HG03439 (cell line): ENCODE measurements at regions not wholly inside any gene's neighbourhood (a gene's known extent, or its start where the extent isn't known, plus 50 kb on each side); places are given as distances from the start of the nearest gene placed in this dataset.
"Not testable (repeated sequence)": the region's sequence is repeated elsewhere in the genome, so short reads cannot be mapped to it uniquely, and the experiment has no call there.

Source experiments
- ATAC-seq: cut with Tn5 transposase; IDR thresholded peaks from one replicate; pipeline ENCODE4 v1.9.1; 2021; ENCODE audit warnings: mild to moderate bottlenecking, moderate library complexity; ENCODE audit not compliant: unreplicated experiment

DNA sequence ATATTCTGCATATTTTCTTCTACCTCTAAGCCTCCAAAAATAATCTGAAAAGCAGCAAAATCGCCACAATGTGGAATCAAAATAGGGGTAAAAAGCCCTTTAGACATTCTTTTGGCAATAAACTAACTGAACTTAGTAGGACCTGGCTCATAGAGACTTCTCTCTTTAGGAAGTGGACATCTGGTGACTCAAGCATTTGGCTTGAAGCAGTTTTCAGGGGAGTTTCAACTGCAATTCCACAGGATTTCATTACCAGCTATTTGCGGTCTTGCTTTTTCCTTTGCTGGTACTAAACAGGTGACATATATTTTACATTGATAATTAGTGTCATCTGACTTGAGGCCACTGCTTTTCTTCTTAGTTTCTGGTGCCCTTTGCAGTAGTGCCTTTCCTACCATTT, 173.2 kb upstream of the FBN2 start:
- ATAC-seq, result no peak

DNA sequence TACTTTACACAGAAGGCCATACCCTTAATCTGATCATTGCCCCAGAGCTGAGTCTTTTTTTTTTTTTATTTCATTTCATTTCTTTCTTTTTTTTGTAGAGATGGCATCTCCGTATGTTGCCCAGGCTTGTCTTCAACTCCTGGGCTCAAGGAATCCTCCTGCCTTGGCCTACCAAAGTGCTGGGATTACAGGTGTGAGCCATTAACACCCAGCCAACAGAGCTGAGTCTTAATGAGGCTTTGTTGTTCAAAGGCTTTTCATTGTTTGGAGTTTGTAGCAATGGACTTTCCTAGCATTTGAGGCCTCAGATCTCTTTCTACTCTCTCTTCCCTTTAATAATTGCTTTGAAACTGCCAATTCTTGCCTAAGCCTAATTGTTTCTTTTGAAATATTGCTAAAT, 176.5 kb upstream of the FBN2 start:
- ATAC-seq, result no peak

DNA sequence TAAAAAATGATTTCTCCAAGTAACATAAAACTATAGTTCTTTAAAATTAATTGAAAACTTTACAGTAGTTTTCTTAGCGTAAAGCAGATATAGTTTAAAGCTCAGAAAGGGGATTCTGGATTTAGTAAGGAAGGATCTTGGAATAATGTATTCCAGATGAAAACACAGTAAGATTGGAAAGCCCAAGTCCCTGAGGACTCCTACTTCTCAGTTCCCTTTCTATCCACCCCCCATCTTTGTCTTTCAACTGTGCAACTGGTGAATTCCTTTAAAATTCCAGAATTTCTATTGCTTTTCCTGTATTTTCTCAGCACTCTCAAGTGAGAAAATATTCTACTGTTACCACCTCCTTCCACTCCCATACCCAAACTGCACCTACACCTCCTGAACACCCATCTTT, 184.5 kb upstream of the FBN2 start:
- no peak for ATAC-seq

DNA sequence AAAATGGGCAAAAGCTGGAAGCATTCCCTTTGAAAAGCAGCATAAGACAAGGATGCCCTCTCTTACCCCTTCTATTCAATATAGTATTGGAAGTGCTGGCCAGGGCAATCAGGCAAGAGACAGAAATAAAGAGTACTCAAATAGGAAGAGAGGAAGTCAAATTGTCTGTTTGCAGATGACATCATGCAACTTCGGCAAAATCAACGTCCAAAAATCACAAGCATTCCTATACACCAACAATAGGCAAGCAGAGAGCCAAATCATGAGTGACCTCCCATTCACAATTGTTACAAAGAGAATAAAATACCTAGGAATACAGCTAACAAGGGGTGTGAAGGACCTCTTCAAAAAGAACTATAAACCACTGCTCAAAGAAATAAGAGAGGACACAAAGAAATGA, 192.0 kb upstream of the FBN2 start:
- not testable (repeated sequence) for ATAC-seq

DNA sequence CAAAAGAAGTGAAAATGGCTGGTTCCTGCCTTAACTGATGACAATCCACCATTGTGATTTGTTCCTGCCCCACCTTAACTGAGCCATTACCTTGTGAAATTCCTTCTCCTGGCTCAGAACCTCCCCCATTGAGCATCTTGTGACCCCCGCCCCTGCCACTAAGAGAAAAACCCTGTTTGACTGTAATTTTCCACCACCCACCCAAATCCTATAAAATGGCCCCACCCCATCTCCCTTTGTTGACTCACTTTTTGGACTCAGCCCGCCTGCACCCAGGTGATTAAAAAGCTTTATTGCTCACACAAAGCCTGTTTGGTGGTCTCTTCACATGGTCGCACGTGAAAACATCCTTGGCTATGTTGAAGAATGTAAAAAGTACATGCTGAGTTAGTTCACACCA, 197.6 kb upstream of the FBN2 start:
- ATAC-seq, result not testable (repeated sequence)

DNA sequence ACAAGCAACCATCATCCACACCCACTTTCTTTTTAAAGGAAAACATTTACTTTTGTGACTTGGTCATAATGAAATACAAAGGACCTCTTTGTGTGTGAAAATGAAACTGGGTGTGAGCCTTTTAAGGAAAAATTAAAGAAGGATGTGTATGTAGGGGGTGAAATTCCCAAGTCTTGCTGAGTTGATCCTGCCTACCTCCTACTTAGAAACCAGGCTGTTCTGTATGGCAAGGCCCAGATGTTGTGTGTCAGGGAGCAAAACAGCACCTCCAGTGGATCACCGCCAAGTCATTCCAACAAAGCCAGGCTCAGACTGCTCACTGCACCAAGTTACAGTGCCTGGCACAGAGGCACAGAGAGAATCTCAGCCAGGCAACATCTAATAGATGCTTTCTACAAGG, 198.5 kb upstream of the FBN2 start:
- ATAC-seq, result no peak

DNA sequence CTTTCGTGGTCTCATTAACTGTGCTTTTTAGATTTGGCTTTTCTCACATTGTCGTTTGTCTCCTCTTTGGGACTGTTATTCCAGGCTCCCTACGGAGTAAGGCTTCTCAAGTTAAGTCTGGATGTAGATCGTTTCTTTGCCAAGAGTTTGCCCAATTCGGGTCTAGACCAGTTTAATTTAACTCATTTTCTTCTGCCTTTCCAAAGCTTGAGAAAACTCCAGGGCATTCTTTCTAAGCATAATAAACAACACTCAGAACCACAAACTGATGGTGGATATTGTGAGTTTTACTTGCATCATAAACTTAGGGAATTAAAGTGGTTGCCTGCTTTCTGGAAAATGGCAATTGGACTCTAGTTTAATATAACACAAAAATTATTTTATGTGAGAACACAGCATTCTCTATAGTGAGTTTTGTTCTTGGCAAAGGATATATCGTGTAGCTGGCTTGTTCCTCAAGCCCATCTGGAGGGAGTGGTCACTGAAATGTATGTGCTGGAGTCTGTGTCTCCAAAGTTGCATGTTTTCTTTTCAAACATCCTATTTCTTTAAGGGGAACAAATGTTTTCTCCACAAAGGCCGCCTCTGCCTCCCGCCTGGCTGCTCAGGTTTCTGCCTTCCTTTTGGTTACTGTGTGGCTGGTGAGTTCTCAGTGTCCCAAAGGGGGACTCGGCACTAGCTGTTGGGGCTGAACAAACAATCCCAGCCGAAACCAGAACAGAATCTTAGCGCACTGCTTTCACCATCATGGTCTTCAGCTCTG, 211.3 kb upstream of the FBN2 start:
- no peak for ATAC-seq

DNA sequence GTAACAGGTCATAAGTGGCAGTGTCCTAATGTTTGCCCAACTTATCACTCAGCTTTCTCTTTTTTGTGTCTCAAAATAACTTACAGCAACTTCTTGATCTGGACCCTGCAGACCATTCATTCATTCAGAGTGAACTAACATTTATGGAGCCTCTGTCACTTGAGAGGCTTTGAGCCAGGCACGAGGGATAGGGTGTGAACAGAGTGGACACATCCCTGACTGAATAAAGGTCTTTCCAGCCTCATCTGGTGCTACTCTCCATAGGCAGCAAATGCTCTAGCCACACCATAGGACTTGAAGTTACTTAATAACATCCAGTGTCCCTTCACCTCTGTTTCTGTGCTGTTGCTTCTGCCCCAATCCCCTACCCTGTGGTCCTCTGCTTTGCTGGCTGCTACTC, 212.1 kb upstream of the FBN2 start:
- ATAC-seq, result no peak

DNA sequence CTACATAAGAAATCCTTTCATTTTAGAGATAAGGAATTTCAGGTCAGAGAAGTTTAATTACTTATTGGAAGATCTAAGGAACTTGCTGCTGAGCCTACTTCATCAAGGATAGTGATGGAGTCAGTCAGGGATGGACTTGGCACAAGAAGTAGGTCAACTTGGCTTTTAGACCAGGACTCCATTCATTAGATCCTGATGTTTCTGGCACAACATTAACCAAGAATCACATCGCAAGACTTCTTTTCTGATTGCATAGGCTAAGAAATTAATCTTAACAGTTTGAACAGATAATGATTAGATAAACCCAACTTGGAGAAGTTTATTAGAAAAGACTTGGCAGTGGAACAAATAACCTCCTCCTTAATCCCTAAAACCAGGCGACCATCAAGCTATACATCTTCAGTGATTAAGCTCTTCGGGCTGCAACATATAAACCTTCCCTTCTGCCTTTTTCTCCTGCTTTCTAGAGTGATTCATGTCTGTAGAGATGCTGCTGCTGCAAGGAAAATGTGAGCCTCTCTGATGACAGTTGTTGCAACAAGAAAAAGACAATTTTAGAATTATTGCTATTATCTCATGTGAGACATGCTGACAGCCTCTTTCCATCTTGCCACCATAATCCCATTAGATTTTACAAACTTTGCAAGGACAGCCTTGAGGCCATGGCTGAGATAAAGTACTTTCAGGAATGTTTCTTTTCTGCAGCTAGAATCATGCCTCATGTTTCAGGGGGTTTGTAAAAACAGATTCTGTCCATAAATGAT, 207.9 kb upstream of the SLC27A6 start:
- ATAC-seq, result no peak

DNA sequence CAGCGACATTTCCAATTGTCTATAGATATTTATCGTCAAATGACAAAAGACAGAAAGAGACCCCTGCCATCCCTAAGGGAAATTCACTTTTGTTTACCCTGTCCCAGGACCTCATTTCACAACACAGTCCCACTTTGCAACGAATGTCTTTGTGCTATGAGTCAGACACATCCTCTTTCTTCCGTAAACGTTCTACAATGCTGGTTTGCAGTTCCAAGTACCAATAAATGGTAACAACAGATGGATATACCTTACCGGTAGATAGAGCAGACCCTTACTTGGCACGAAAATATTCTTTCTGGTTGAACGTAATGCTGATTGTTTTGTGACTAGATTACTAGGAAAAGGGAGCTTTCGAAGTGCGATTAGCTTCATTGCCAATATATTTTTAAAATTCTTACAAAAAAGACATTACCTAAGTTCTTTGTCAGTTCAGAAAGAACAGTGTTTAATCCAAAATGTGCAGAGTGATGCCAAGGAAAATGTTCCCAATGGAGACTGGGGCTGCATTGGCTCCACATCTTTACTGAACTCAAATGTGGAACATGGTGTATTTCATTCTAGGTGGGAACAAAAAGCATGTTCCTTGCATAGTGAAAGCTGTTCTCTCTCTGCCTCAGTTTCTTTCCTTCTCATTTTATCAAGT, 202.5 kb upstream of the SLC27A6 start:
- no peak for ATAC-seq

DNA sequence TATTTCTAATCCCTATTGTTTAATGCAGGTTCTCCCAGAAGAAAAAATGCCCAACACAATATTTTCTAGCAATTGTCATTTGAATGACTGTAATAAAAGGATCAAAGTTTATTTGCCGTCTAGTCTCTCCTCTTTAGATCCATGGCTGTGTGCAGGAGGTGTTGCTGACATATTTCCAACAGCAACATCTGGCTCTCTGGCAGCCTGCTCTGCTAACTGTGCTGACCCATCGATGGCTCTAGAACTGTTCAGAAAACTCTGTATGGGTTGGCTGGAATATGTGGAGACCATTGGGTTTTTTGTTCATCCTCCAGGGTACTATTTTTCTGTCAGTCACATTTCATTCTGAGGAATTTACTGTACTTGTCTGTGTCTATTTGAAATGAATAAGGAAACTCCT, 202.0 kb upstream of the SLC27A6 start:
- no peak for ATAC-seq

DNA sequence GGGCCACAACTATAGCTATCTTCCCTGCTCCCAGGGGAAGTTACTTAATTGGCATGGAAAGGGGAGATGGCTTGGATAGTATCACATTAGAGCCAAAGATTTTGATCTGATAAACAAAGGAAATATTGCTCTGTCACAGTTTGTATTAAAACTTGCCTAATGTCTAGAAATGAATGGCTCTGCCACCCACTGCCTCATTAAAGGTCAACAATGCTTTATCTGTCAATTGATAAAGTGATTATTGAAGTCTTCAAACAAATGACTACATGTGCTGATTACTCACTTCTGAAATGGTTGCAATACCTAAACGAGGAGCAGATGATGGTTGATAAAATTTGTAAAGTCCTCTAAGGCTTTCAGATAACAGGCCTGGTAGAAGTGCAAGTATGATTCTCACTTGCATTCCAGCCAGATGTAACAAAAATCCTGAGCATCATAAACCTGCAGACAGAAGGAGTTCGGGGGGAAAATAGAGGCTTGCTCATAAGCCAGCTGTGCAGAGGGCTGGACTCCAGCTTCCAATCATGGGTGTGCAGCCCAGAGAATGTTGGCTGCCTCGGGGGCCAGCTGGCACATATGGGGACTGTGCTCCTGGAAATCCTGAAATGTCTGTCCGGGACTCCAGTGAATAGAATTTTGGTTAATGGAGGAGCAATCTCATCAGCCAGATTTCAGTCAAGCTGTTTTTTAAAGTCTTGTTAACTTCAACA, 200.5 kb upstream of the SLC27A6 start:
- ATAC-seq, result no peak

DNA sequence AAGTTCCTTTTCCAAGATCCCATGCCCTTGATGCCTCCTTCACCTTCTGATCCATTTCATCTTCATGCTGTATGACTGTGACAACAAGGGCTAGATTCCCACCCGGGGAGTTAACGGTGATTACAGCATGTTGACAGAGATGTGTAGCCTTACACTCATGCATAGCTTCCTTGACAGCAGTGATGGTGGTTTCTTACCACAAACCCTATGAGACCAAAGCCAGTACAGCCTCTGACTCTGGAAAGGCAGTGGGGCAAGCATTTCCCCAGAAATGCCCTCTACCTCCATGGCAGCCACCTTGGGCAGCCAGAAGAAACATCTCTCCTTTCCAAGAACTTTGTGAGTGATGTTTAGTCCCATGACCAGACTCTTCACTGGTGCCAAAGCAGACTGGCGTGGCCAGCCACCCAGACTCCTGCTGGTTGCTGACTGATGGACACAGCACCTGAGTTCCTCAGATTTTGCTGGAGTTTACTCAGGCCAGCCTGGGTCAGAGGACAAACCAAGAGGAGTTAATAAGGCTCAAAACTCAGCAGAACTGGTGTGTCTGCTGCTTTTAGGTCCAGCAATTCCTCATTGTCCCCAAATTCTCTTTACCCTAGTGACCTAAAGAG, 199.7 kb upstream of the SLC27A6 start:
- no peak for ATAC-seq

DNA sequence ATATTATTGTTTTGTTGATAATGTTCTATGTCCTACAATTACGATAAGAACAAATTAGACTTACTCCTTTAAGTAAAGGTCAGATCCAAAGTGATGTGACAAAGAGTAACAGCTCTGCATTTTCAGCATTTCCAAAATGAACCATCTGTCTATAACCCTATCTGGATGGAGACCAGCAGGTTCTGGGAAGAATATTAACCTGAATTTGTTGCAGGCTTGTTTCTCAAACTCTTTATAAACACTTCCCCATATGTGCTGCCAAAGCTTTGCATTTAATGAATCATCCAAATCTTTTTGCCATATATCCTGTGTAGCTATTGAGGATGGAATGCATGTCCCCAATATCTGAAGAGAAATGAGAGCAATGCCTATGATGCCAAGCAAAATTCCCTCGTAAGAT, 198.9 kb upstream of the SLC27A6 start:
- no peak for ATAC-seq

DNA sequence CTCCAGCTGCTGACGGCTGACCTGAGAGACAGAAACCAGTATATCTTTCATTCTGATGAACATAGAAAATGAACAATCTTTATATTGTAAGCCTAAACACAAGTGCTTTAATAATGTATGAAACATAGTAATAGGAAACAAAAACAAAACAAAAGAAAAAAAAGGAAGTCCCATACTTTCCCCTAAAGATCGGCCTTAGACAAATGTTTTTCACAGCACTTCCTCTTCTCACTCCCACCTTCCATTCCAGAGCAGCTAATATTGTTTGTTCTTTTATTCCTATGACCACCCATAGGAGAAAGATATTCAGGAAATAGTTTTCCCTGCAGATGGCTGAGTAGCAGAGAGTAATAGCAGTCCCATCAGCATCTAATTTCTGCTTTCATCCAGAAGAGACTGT, 194.4 kb upstream of the SLC27A6 start:
- no peak for ATAC-seq

DNA sequence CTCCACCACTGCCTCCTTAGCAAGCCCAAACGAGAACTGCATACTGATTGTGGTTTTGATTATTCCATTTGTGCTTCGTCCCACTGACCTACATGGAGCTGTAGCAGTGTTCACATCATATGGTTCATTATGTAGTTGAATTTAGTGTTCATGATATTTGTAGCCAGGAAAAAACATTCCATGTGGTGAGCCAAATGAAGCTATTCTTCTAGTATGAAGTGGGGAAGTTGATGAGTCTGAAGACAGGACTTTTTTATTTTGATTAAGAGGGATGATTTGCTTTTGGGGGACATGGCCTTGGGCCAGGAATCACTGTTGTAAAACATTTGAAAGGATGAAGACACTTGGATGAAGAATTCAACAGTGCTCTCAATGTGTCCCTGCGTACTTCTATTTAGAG, 192.9 kb upstream of the SLC27A6 start:
- no peak for ATAC-seq

DNA sequence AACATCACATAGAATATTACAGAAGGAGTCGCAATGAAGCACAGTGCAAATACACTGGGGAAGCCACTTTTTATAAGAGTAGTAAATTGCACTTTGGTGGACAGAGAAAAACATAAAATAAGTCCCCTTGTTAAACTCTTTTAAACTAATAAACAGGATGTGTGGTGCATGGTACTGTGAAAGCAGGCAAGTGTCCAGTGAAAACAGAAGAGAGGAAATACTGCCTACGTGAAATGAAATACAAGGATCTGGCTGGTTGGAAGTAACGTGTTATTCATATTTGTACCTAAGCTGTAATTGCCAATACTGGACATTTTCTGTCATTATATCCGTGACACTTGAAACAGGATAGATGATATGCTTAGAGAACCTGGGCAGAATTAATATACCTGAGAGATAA, 191.9 kb upstream of the SLC27A6 start:
- ATAC-seq, result no peak

DNA sequence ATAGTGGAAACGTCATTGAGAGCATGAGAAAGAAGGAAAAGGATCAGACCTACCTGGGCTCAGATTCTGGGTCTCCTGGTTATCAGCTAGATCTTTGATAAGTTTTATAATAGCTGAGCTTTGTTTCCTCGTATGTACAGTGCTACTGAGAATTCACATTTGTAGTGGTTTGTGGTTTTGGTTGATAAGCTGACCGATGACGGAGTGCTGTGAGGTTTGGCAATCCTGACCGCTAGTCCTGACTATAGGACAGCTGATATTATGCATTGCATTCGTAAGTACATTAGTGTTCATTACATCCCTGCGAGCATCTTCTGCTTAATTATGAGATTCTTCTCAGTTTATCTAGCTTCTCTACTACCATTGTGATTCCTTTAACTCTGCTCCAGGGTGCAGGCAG, 190.7 kb upstream of the SLC27A6 start:
- ATAC-seq, result no peak

DNA sequence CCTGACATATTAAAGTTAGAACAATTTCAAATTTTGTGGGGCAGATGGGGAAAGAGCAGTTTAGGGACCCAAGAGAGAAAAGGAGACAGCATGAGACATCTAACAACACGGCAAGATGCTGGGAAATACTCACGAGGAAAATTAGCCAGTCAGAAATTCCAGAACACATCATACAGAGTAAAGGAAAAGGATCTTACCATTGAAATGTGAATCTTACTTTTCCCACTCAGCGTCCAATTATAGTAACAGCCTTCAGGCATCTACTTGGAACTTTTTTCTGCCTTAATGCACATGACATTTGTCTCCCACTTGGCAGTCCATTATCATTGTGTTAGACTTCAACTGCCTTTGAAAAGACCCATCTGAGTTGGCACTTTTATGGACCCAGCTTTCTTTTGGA, 189.7 kb upstream of the SLC27A6 start:
- ATAC-seq, result no peak

DNA sequence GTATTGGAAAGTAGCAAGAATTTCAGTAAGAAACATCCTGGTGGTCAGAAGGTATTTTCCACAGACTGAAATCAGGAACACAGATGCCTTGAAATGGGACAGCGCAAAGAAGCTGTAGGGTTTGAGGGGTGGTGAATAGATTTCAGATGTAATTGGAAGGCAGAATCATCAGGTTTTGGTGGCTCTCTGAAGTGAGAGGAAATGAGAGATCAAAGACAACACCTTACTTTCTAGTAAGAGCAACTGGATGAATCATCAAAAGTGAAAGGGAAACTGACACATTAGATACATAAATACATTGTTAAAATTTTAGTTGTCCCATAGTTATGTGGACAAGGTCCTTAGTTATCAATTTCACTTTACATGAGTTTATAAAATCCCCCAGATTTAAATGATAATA, 188.2 kb upstream of the SLC27A6 start:
- peak; percentile 90 for ATAC-seq

DNA sequence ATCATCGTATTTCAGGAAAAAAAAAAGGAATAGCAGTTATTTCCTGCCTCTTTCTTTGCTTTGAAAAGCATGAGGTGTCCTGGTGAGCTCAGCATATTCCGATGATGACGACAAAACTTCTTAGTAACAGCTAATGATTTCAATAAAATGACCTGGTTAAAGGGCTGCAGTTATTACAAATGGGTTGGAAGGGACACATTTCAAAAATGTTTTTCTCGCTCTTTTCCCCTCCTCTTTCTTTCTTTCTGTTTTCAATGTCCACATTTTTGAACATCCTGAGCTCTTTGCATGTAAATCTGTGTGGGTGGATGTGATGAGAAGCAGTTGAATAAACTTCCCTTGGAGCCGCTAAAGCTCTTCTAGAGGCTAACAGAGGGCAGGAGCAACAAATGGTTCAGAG, 186.8 kb upstream of the SLC27A6 start:
- ATAC-seq, result no peak
